ENCODE measurements at regions not wholly inside any gene's neighbourhood (a gene's known extent, or its start where the extent isn't known, plus 50 kb on each side); places are given as distances from the start of the nearest gene placed in this dataset.

DNA sequence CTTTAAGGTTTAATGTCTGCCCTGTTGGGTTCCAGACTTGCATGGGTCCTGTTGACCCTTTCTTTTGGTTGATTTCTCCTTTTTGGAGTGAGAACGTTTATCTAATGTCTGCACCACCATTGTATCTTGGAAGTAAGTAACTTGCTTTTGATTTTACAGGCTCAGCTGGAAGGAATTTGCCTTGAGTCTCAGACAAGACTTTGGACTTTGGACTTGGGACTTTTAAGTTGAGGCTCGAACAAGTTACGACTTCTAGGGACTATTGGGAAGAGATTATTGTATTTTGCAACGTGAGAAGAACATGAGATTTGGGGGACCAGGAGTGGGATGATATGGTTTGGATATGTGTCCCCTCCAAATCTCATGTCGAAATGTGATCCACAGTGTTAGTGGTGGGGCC, 267.7 kb downstream of the GLI2 start:
- no peaks in the 10 kb centered on the region for H3K9me3 ChIP-seq (ENCODE audit: control insufficient read depth, insufficient read depth, low read length)
- H3K36me3 ChIP-seq (ENCODE audit: control insufficient read depth, insufficient read depth, low read length): no peaks in the 10 kb centered on the region
- WGBS (ENCODE audit: insufficient coverage, insufficient read length): no CpG with 5 or more reads among the region's 5 CpGs
- no peak overlapping the region for H3K4me3 ChIP-seq (ENCODE audit: low read length)
- H3K4me1 ChIP-seq (ENCODE audit: control insufficient read depth, insufficient read depth, low read length): peaks cover 2% of the 10 kb centered on the region; the same call in 1 of the 2 replicates
- DNase-seq (ENCODE audit: low read depth, low spot score): no peak
- H3K27me3 ChIP-seq (ENCODE audit: control insufficient read depth, insufficient read depth, low read length): no peaks in the 10 kb centered on the region; the same call in 1 of the 2 replicates
- H3K27ac ChIP-seq (ENCODE audit: low read length): no peak overlapping the region

DNA sequence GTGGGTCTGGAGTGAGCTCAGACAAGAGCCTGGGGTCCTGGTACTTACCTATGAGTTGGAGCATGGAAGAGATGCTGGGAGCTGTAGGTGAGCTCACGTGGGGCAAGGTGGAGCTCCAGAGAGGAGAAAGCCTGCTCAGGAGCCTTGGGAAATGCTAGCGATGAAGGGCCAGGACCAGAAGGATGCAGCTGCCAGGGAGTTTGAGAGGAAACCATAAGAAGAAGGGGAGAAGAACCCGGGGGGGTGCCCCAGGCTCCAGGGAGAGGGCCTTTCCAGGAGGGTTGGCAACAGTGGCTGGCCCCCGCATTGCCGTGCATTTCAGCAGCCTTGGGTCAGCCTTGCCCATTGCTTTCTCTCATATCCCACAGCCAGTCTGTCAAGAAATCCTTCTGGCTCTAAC, 268.7 kb downstream of the GLI2 start:
- H3K36me3 ChIP-seq (ENCODE audit: control insufficient read depth, insufficient read depth, low read length): no peaks in the 10 kb centered on the region
- no peak for DNase-seq (ENCODE audit: low read depth, low spot score)
- no peaks in the 10 kb centered on the region for H3K9me3 ChIP-seq (ENCODE audit: control insufficient read depth, insufficient read depth, low read length)
- H3K27me3 ChIP-seq (ENCODE audit: control insufficient read depth, insufficient read depth, low read length): no peaks in the 10 kb centered on the region; the same call in 1 of the 2 replicates
- WGBS (ENCODE audit: insufficient coverage, insufficient read length): no CpG with 5 or more reads among the region's 5 CpGs
- no peak overlapping the region for H3K27ac ChIP-seq (ENCODE audit: low read length)
- H3K4me3 ChIP-seq (ENCODE audit: low read length): no peak overlapping the region
- peaks cover 2% of the 10 kb centered on the region; the same call in 1 of the 2 replicates for H3K4me1 ChIP-seq (ENCODE audit: control insufficient read depth, insufficient read depth, low read length)

DNA sequence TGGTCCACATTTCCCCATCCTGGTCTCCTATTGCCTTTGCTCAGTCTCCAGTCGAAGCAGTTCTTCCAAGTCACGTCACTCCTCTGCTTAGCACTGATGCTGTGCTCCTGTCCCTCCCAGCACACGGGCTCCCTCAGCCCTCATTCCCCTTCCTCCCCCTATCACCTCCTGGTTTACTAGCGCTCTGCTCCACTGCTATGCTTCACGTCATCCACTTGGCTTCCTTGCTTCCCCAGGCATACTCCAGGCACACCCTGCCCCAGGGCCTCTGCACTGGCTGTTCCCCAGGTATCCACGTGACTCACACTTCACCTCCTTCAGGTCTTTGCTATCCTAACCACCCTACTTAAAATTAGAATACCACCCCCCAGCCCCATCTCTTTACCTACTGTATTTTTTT, 269.3 kb downstream of the GLI2 start:
- Histone ChIP-seq H3K36me3 (ENCODE audit: control insufficient read depth, insufficient read depth, low read length) (no peaks in the 10 kb centered on the region), H3K4me3 (ENCODE audit: low read length) (no peak overlapping the region), H3K27me3 (ENCODE audit: control insufficient read depth, insufficient read depth, low read length) (no peaks in the 10 kb centered on the region; the same call in 1 of the 2 replicates), H3K9me3 (ENCODE audit: control insufficient read depth, insufficient read depth, low read length) (no peaks in the 10 kb centered on the region), H3K27ac (ENCODE audit: low read length) (no peak overlapping the region), H3K4me1 (ENCODE audit: control insufficient read depth, insufficient read depth, low read length) (peaks cover 2% of the 10 kb centered on the region; the same call in 1 of the 2 replicates)
- no CpG with 5 or more reads among the region's 6 CpGs for WGBS (ENCODE audit: insufficient coverage, insufficient read length)
- no peak for DNase-seq (ENCODE audit: low read depth, low spot score)

- Histone ChIP-seq H3K27ac (ENCODE audit: low read length) (no peak overlapping the region), H3K9me3 (ENCODE audit: control insufficient read depth, insufficient read depth, low read length) (no peaks in the 10 kb centered on the region), H3K27me3 (ENCODE audit: control insufficient read depth, insufficient read depth, low read length) (no peaks in the 10 kb centered on the region; the same call in 1 of the 2 replicates), H3K4me3 (ENCODE audit: low read length) (no peak overlapping the region), H3K36me3 (ENCODE audit: control insufficient read depth, insufficient read depth, low read length) (no peaks in the 10 kb centered on the region), H3K4me1 (ENCODE audit: control insufficient read depth, insufficient read depth, low read length) (peaks cover 2% of the 10 kb centered on the region; the same call in 1 of the 2 replicates)
- no peak for DNase-seq (ENCODE audit: low read depth, low spot score)
- WGBS (ENCODE audit: insufficient coverage, insufficient read length): no CpG with 5 or more reads among the region's 3 CpGs
Observed at GRCh38 chr2:121005453-121005852, 269.8 kb downstream of the GLI2 start.

DNA sequence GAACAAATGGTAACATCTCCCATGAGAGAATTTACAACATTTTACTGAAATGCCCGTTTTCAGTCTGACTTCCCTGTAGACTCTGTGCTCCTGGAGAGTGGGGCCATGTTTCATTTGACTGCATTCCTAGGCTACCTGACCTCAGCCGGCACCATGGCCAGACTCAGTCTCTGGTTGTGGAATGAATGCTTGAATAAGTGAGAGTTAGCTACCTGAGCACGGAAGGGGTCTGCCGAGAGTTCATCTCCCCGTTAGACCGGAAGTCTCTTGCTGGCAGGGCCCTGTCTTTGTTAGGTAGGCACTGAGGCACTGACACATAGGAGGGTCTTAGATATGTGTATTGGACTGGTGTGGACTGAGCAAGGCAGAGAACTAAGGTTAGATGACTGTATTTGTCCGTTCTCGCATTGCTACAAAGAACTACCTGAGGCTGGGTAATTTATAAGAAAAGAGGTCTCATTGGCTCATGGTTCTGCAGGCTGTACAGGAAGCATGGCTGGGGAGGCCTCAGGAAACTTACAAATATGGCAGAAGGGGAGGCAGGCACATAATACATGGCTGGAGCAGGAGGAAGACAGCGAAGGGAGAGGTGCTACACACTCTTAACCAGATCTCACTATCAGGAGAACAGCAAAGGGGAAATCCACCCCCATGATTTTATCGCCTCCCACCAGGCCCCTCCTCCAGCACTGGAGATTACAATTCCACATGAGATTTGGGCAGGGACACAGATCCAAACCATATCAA, 271.2 kb downstream of the GLI2 start:
- no peak for DNase-seq (ENCODE audit: low read depth, low spot score)
- no peaks in the 10 kb centered on the region for H3K9me3 ChIP-seq (ENCODE audit: control insufficient read depth, insufficient read depth, low read length)
- no CpG with 5 or more reads among the region's 10 CpGs for WGBS (ENCODE audit: insufficient coverage, insufficient read length)
- H3K4me1 ChIP-seq (ENCODE audit: control insufficient read depth, insufficient read depth, low read length): peaks cover 2% of the 10 kb centered on the region; the same call in 1 of the 2 replicates
- no peaks in the 10 kb centered on the region for H3K36me3 ChIP-seq (ENCODE audit: control insufficient read depth, insufficient read depth, low read length)
- H3K27ac ChIP-seq (ENCODE audit: low read length): no peak overlapping the region
- H3K27me3 ChIP-seq (ENCODE audit: control insufficient read depth, insufficient read depth, low read length): no peaks in the 10 kb centered on the region; the same call in 1 of the 2 replicates
- no peak overlapping the region for H3K4me3 ChIP-seq (ENCODE audit: low read length)

- H3K27me3 ChIP-seq (ENCODE audit: control insufficient read depth, insufficient read depth, low read length): no peaks in the 10 kb centered on the region; the same call in 1 of the 2 replicates
- no peaks in the 10 kb centered on the region for H3K9me3 ChIP-seq (ENCODE audit: control insufficient read depth, insufficient read depth, low read length)
- H3K36me3 ChIP-seq (ENCODE audit: control insufficient read depth, insufficient read depth, low read length): no peaks in the 10 kb centered on the region
- no peak overlapping the region for H3K4me3 ChIP-seq (ENCODE audit: low read length)
- peaks cover 2% of the 10 kb centered on the region; the same call in 1 of the 2 replicates for H3K4me1 ChIP-seq (ENCODE audit: control insufficient read depth, insufficient read depth, low read length)
- no peak overlapping the region for H3K27ac ChIP-seq (ENCODE audit: low read length)
- WGBS (ENCODE audit: insufficient coverage, insufficient read length): no CpG with 5 or more reads among the region's 2 CpGs
- no peak for DNase-seq (ENCODE audit: low read depth, low spot score)
Observed at GRCh38 chr2:121007490-121007853, 271.8 kb downstream of the GLI2 start.

DNA sequence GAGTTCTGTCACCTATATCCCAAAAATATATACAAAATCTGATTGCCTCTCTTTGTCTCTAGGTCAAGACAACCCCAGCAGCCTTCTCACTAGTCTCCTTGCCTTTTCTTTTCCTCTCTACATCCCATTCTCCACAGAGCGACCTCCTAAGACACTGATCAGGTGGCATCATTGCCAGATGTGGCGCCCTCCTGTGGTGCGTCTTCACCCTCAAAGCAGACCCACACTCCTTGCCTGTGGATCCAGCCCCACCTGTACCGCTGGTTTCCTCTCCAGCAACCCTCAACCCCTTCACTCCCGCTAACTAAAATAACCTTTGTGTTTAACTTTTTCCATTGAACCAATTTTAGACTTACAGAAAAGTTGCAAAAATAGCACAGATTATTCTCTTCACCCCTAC, 273.3 kb downstream of the GLI2 start:
- Histone ChIP-seq H3K27ac (ENCODE audit: low read length) (no peak overlapping the region), H3K36me3 (ENCODE audit: control insufficient read depth, insufficient read depth, low read length) (no peaks in the 10 kb centered on the region), H3K9me3 (ENCODE audit: control insufficient read depth, insufficient read depth, low read length) (no peaks in the 10 kb centered on the region), H3K4me3 (ENCODE audit: low read length) (no peak overlapping the region), H3K4me1 (ENCODE audit: control insufficient read depth, insufficient read depth, low read length) (no peaks in the 10 kb centered on the region), H3K27me3 (ENCODE audit: control insufficient read depth, insufficient read depth, low read length) (no peaks in the 10 kb centered on the region; the same call in 1 of the 2 replicates)
- WGBS (ENCODE audit: insufficient coverage, insufficient read length): no CpG with 5 or more reads among the region's 5 CpGs
- no peak for DNase-seq (ENCODE audit: low read depth, low spot score)

GRCh38 chr2:121010998-121011397, 274.0 kb downstream of the TFCP2L1 start:
- Histone ChIP-seq H3K27me3 (ENCODE audit: control insufficient read depth, insufficient read depth, low read length) (no peaks in the 10 kb centered on the region), H3K36me3 (ENCODE audit: control insufficient read depth, insufficient read depth, low read length) (no peaks in the 10 kb centered on the region), H3K4me1 (ENCODE audit: control insufficient read depth, insufficient read depth, low read length) (no peaks in the 10 kb centered on the region), H3K27ac (ENCODE audit: low read length) (no peak overlapping the region), H3K9me3 (ENCODE audit: control insufficient read depth, insufficient read depth, low read length) (no peaks in the 10 kb centered on the region), H3K4me3 (ENCODE audit: low read length) (no peak overlapping the region)
- DNase-seq (ENCODE audit: low read depth, low spot score): no peak

GRCh38 chr2:121014876-121015275, 270.1 kb downstream of the TFCP2L1 start:
- Histone ChIP-seq H3K27me3 (ENCODE audit: control insufficient read depth, insufficient read depth, low read length) (no peaks in the 10 kb centered on the region), H3K27ac (ENCODE audit: low read length) (no peak overlapping the region), H3K4me1 (ENCODE audit: control insufficient read depth, insufficient read depth, low read length) (peaks cover 4% of the 10 kb centered on the region), H3K4me3 (ENCODE audit: low read length) (no peak overlapping the region), H3K36me3 (ENCODE audit: control insufficient read depth, insufficient read depth, low read length) (no peaks in the 10 kb centered on the region), H3K9me3 (ENCODE audit: control insufficient read depth, insufficient read depth, low read length) (no peaks in the 10 kb centered on the region)
- no CpG with 5 or more reads among the region's 3 CpGs for WGBS (ENCODE audit: insufficient coverage, insufficient read length)
- DNase-seq (ENCODE audit: low read depth, low spot score): no peak

- peaks cover 4% of the 10 kb centered on the region for H3K4me1 ChIP-seq (ENCODE audit: control insufficient read depth, insufficient read depth, low read length)
- H3K27me3 ChIP-seq (ENCODE audit: control insufficient read depth, insufficient read depth, low read length): no peaks in the 10 kb centered on the region
- H3K4me3 ChIP-seq (ENCODE audit: low read length): no peak overlapping the region
- no peak for DNase-seq (ENCODE audit: low read depth, low spot score)
- no peak overlapping the region for H3K27ac ChIP-seq (ENCODE audit: low read length)
- no CpG with 5 or more reads among the region's 7 CpGs for WGBS (ENCODE audit: insufficient coverage, insufficient read length)
- H3K36me3 ChIP-seq (ENCODE audit: control insufficient read depth, insufficient read depth, low read length): no peaks in the 10 kb centered on the region
- H3K9me3 ChIP-seq (ENCODE audit: control insufficient read depth, insufficient read depth, low read length): no peaks in the 10 kb centered on the region
Observed at GRCh38 chr2:121015971-121016485, 269.0 kb downstream of the TFCP2L1 start.

GRCh38 chr2:121017396-121017795, 267.6 kb downstream of the TFCP2L1 start:
- Histone ChIP-seq H3K36me3 (ENCODE audit: control insufficient read depth, insufficient read depth, low read length) (no peaks in the 10 kb centered on the region), H3K4me1 (ENCODE audit: control insufficient read depth, insufficient read depth, low read length) (peaks cover 4% of the 10 kb centered on the region), H3K4me3 (ENCODE audit: low read length) (no peak overlapping the region), H3K9me3 (ENCODE audit: control insufficient read depth, insufficient read depth, low read length) (no peaks in the 10 kb centered on the region), H3K27ac (ENCODE audit: low read length) (no peak overlapping the region), H3K27me3 (ENCODE audit: control insufficient read depth, insufficient read depth, low read length) (no peaks in the 10 kb centered on the region)
- WGBS (ENCODE audit: insufficient coverage, insufficient read length): no CpG with 5 or more reads among the region's 7 CpGs
- DNase-seq (ENCODE audit: low read depth, low spot score): no peak

All from iPS DF 6.9 (cell line).